ENCODE measurements at regions not wholly inside any gene's neighbourhood (a gene's known extent, or its start where the extent isn't known, plus 50 kb on each side); places are given as distances from the start of the nearest gene placed in this dataset.

DNA sequence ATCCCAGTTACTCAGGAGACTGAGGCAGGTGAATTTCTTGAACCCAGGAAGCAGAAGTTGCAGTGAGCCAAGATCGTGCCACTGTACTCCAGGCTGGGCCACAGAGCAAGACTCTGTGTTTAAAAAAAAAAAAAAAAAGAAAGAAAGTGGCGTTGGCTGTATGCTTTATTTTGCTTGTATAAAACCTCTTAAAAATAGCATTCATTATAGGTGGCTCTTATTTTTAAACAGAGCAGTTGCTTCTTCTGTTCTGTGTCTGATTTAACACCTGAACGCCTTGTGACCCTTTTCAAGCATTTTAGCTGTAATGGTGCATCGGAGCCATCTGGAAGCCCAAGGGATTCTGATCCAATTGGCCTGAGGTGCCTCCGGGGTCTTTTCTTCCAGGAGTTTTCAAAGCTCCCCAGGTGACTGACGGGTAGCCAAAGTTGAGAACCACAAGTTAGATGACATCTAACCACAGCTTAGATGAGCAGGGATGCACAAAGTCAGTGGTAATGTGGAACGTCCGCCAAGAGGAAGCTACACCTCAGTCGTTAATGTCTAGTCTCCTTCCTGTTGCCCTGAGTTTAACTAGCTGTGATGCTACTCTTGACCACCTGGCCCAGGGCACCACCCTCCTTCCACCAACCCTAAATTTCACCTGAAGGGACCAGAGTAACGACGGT is 274.6 kb upstream of the KLF6 start:
- DNase-seq = no peak

DNA sequence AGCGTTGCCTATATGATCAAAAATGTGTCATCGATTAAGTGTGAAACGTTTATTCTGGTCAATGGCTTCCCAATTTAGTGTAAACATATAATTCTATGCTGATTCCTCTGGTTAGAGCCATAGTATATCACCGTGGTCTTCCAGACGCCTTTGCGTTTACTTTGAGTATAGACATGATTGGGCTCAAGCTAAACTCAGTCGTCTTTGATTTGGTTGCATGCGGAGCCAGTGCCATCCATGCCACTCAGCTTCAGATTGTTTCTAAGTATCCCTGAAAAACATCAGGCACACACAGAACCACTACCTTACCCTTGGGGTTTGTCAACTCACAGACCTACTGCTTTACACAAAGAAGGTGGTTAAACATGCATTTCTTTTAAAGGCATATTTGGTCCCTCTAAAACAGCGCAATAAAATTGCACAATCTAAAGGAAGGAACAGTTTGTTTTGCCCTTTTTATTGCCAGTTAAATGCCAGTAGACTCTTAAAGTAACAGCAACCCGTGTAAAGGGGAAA is 273.6 kb upstream of the KLF6 start:
- DNase-seq = no peak

DNA sequence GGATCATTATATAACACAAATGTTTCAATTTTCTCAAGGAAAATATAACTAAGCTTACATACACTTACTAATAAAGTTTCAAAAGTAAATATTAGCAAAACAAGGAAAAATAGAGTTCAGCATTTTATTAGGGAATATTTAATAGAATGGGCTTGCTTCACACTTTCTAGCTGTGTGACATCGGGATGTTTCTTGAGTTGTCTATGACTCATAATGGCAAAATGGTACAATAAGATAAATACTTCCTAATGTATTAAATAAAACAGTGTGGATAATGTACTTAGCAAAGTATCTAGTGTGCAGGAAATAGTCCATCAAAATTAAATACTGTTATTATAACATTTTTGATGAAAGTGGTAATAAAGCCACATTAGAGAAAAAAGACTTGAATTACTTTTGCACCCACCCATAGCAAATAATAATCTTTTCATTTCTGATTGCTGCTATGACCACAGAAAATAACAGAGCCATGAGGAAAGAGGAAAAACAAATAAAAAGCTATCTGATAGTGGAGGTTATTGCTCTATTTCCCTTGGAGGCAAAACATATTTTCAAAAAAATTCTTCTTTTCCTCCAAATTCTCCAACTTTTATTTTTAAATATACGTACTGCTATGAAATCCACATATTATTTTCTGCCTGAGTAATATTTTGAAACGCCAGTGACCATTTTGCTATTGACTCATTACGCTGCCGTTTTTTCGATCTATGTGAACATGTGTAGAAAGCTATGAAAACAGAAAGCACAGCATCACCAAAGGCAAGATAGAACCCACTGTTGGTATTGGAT is 272.9 kb upstream of the KLF6 start:
- no peak for DNase-seq

DNA sequence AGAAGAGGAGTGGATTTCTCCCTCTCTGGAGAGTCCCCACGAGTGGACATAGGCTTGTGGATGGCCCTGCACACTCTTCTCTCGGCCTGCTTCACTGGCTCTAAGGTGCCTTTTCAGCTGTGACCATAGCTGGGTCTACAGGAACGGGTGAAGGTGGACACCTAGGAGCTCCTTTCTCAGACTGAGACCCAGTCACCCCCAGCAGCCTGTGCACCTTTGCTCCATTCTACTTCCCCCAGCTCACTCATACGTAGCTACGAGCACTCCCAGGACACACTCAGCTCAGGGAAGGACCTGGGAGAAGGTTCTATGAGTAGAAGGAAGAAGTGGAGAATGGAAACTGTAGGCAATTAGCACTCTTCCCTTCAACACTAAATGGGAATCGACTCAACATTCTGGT is 272.0 kb upstream of the KLF6 start:
- DNase-seq = no peak

DNA sequence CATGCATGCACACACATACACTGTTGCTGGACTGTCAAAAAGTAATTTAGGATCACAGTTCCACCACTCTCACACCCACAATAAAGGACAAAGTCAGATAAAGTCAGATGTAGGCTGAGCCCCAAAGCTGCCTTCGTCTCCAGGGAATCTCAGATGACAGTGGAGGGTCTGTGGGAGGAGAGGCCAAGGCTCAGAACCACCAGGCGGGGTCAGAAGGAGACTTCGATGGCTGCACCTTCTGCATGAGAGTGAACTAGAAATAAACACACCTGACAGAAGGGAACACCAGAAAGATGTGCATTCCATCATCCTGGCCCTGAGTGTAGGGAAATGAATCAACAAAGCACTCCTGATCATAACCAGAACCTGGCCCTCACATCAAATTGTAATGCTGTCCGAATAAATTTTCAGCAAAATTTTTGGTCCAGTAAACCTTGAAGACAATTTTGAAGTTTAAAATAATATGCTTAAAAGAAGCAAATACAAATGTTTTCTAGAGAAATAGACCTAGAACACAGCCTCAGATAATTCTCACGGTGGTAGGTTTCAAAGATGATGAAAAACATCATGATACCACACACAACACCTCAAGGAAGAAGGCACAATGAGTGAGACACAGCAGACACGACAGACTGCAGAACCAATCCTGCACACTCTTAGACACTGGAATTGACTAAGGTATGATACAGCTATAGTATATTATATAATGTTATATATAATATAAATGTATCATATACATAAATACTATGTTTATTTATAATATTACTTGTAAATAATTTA is 269.8 kb upstream of the KLF6 start:
- DNase-seq = no peak

DNA sequence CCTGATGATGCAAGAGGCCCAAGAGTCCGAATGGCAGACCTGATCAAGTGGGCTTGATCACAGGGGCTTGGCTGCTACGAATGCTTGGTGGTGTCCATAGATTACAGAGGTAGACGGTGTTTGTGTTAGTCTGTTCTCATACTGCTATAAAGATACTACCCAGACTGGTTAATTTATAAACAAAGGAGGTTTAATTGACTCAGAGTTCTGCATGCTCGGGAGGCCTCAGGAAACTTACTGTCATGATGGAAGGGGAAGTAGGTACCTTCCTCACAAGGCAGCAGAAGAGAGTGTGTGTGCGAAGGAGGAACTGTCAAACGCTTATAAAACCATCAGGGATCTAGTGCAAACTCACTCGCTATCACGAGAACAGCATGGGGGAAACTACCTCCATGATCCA is 268.9 kb upstream of the KLF6 start:
- no peak for DNase-seq

DNA sequence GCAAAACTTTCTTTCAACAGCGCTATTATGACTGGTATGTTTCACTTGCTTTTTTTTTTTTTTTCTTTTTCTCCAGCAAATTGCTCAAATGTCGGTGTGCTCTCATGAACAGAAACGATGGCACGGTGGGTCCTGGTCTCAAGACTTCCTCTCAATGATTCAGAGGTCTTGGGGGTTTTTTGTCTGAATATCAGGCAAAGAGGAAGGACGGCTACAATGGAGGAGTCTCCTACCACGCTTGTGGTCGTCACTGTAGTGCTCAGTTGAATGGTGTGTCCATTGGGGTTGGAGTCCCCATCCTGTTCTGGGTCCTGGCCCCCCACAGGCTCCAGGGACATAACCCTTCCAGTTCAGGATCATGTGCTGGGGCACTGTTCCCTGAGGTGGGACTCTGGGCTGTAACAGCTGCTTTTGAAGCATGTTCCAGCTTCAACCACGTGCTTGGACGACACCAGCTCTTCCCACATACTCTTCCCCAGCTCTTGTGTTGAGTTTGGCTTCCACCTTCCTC is 266.7 kb upstream of the KLF6 start:
- DNase-seq = no peak

DNA sequence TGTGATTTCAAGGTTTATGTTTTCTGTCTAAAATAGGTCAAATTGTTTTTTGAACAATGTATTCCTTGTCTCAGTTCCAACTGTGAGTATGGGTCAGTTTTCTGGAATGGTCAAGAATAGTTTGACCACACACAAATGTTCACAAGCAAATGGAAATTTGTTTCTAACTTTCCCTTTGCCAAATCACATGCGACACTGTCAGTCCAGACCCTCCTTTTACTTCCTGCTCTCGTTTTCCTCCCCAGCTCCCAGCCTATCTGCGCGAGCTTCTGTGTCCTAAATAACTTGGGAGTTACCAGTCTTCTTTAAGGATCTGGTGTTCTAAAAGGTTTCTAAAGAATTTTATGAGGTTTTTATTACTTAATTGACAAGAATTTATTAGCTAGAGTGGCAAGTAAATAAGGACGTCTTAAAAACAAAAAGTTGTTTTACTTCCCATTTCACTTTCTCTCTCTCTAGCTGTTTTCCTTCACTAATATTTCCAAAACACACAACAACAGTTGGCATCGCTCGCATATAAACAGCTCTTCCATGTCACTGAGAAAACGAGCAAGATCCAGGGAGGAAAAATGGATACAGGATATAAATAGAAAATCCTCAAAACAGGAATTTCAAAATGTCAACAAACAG is 266.1 kb upstream of the KLF6 start:
- DNase-seq = no peak

DNA sequence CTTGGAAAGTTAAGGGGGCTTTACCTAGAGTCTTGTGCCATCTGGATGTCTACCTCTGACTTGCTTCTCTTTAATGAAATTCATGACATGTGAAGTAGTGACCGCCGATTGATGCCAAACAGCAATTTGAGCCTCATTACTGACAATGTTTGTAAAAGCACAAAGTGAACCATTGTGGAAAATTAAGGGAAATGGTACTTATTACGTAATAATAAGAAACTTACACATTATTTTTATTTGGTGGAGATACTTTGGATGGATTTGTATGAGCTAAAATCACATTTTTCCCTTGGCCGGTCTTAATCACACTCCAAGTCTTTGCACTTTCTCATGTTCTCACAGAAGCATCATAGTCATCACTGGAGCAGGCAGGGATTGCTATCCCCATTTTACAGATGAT is 265.1 kb upstream of the KLF6 start:
- DNase-seq = no peak

DNA sequence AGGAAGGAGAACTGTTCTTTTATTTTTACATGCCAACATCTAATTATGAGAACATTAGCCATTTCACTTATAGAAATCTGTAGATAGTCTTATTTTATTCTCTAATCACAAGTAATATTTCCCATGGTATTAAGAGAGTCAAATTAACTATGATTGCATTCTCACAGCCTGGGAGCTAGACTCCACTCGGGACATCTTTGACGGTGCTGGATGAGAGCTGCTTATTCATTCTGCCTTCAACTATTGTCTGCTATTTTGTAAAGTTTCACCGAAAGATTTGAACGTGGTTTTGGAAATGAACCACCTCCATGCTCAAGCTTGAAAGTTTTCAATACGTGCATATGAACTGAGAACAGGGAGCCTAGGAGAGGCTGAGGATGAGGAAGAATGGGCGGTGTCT is 264.3 kb upstream of the KLF6 start:
- no peak for DNase-seq

DNA sequence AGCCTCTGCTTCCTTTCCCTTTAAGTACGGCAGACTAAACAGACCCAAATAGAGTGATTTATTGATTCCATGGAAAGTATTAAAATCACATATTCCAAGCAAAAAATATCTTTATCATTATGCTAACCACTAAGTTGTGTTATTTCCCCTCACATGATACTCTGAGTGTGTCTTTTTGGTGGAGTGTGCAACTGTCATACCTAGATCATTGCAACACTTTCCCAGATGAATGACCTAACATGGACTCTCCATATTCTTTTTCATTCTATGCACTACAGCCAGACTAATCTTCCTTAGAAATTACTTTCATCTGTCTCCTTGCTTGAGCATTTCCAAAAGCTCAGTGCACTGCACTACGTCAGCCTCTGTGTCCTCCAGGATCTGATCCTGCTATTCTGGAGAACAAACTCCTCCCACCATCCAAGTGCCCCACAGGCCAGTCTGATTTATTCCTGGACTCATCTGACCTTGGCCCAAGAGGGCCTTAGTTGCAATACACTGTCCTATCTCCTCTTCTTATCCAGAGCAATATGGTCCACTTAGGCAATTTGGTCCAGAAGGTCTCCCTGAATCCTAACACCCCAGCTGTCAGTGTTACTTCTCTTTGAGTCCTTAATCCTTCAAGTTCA is 263.3 kb upstream of the KLF6 start:
- no peak for DNase-seq

DNA sequence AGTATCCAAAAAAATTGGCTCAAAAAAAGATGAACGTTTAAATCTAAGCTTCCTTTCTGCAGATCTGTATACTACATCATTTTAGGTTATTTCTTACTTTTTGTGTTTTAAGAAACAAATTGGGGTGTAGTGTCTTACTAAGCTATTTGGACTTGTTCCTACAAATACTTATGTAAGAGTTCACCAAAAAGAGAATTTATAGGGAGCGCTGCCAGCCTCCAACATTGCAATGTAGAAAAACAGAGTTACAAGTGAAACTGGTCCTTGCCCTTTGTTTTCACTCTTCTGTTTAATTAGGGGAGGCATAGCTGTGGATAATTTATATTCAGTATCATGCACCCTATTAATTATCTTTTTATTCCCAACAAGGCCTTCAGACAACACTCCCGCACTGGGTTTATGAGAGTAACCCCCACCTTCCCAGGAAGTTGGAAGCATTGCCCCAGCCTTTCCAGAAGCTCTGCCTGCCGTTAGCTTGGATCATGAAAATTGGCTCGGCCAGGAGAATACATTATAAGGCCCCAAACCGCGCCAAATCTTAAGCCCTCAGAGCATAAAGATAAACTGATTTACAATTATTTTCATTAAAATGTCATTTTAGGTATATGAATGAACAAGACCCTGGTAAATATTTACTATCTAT is 261.8 kb upstream of the KLF6 start:
- DNase-seq = no peak

DNA sequence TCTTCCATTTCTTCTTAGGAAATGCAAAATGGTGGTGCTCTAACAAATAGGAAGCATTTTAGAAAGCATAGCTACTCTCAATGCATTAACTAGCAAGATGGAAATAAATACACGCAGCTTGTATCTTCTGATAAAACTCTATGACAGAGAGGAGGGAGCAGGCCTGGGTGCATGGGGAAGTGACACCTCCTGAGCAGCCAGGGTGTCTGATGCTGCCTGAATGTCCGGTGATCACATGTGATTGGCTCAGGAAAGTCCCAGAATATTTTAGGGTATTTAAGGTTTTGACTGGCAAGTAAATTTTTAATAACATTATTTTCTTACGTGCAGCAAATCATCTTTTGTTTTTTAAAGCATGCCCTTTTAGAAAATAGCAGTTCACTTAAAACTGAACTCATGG is 261.0 kb upstream of the KLF6 start:
- no peak for DNase-seq

DNA sequence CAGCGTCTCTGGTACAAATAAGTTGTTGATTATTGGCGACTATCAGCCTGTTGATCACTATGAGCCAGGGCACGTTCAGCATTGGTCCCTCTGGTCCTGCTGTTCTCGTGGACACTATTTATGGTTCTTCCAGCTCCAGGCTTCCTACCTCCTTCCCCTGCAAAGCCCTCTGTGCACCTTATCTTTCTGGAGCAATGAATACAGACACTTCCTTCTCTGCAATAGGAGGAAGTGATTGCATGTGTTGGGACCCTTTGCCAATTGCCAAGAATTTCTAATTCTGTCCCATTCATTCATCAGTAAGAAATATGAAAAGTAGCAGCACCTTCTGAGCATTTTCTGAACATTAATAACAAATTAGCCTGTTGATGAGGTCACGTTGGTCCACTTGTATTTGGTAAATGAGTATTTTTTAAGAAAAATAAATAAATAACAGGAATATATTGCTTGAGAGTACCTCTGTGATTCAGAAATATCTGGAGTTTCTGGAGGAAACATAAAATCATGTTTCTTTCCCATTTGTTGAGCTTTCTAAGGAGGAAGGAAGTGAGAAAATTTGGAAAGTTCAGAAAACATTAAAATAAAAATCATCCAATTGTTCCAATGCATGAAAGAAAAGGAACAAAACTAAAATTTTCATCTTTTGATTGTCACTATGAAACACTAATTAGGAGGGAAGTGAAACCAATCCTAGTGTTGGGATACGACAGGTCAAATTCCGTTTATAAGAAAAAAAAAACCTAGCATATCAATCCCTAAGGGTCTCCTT is 259.1 kb upstream of the KLF6 start:
- peak; percentile 4 for DNase-seq

DNA sequence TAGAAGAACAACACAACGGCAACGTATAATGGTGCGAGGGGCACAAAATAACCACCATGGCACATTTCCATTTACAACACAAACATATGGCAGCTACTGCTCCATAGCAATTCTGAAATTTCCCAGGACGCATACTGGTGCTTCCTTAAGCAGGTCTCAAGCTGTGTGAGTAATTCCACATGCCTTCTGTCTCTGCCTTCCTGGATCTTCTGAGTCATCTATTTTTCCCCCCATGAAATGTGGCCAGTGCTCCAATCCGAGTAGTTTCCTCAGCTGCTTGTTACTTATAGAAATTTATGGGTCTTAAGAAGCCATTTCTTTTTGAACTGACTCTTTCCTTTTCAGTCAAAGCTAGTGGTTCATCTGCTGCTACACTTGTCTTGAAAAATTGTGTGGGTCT is 256.6 kb upstream of the KLF6 start:
- DNase-seq = no peak

DNA sequence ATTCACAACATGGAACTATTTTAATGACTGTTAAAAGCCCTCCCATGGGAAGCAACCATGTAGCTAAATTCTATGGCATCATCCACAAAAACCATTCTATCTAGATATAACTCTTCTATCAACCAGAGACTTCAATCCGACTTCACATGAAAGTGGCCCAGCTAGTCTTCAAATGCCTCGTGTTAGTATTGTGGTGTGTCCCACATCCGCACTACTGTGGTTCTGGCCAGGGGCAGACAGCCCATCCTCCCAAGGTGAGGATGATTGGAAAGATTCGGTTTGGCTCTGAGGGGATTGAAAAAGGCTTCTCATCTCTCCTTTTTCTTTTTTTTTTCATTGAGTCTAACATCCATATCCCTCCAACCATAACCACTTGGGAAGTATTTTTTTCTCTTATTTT is 253.0 kb upstream of the KLF6 start:
- DNase-seq = no peak

DNA sequence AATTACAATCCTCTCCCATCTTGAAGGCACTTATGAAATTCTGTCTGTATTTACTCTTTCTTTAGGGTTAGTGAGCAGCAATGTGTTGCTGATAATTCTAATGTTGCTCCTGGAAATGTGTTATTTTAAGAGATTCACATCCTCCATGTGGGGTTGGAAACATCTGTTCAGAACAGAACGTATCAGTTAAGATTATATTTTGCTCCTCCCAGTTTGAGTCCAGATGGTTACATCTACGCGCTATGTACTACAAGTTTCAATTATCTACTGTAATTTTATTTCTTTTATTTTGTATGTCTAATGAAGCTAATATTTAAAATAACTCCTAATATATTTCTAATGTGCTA is 250.6 kb upstream of the KLF6 start:
- no peak for DNase-seq

DNA sequence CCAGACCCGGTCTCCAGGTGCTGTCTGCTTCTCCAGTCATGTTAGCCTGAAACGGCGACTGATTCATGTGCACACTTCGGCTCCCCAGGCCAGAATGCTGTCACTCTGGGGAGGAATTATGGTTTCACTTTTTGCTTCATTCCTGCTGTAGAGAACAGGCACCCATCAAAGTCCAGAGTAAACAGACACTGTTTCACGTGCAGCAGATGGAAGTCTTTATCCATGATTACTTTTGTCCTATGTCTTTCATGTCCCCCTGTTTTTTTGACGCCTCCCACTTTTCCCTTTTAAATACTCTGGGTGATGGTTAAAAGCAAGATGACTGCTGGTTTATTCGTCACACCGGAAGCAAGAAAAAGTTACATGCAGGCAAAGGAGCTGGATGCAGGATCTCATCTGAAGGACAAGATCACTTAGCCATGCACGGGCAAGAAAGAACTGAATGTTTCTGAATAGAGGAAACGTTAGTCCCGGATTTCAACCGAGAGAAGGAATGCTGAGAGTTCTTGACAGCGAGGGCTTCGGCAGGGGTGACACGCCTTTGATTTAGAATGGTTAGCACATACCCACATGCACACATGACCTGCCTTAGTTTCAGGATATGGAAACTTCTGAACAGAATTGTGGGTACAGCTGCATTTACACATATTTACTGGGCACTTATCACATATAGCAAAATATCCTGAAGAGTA is 250.0 kb upstream of the KLF6 start:
- no peak for DNase-seq

DNA sequence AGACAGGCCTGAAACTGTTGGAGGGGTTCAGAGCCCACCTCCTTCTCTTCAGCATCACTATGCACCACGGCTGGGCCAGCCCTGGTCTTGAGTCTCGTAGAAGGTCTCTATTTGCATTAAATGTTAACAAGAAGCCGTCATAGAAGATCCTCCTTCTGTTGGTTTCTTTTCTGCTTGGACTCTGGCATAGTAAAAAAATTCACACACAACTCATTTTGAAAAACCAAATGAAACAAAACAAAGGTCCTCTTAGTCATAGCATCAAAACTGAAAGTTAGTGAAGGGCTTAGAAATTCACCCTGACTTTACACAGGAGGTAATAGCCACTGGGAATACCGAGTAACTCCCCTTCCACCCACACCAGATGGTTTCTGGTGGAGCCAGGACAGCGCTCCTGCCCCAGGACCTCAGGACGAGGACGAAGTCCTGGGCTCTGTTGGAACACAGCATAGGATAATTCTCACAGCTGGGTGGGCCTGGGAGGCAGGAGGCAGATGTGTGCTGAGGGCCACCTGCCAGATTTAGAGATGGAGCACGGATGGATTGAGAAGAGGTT is 248.4 kb upstream of the KLF6 start:
- DNase-seq = no peak

DNA sequence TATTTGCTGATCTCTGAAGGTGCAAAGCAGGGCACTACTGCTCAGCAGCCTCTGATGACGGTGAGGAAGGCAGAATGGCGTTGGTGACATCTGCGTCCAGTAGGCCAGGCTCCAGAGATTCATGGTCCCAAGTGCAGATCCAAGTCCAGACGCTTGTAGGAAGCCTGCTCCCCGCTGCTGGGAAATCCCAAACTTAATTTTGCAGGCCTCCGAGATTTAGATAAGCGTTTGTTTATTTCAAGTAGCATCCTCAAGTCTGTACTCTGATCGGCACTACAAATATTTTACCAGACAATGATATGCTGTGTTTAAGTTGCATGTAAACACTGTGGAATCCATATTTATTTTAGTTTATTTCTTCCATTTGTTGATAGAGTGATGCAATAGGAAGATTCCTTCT is 244.9 kb upstream of the KLF6 start:
- no peak for DNase-seq

Measured in hematopoietic multipotent progenitor cell treated with erythropoietin and hydrocortisone succinate and interleukin-3 and kit ligand, for 8 days (in vitro differentiated cells).